ENCODE measurements at regions not wholly inside any gene's neighbourhood (a gene's known extent, or its start where the extent isn't known, plus 50 kb on each side); places are given as distances from the start of the nearest gene placed in this dataset.
"Not testable (repeated sequence)": the region's sequence is repeated elsewhere in the genome, so short reads cannot be mapped to it uniquely, and the experiment has no call there.

DNA sequence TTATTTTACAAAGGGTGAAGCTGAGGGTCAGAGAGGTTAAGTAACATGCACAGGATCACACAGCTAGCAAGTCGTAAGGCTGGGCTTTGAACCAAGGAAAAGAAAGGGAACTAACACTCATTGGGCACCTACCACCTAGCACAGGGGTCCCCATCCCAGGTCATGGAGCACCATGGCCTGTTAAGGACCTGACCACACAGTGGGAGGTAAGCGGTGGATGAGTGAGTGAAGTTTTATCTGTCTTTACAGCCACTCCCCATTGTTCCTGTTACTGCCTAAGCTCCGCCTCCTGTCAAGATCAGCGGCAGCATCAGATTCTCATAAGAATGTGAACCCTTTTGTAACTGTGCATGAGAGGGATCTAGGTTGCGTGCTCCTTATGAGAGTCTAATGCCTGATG is 222.8 kb downstream of the RAB11FIP2 start:
- Mint-ChIP-seq H3K27ac (no peak overlapping the region), H3K27me3 (peaks cover 0 to 5% of the 10 kb centered on the region in 2 donors), H3K9me3 (no peaks in the 10 kb centered on the region), H3K36me3 (ENCODE audit: insufficient read depth) (no peaks in the 10 kb centered on the region), H3K4me1 (ENCODE audit: low read depth in 2 of 2) (no peaks in the 10 kb centered on the region), H3K4me3 (no peak overlapping the region)
- ATAC-seq (replicated peaks) (no peak), DNase-seq (no peak)

DNA sequence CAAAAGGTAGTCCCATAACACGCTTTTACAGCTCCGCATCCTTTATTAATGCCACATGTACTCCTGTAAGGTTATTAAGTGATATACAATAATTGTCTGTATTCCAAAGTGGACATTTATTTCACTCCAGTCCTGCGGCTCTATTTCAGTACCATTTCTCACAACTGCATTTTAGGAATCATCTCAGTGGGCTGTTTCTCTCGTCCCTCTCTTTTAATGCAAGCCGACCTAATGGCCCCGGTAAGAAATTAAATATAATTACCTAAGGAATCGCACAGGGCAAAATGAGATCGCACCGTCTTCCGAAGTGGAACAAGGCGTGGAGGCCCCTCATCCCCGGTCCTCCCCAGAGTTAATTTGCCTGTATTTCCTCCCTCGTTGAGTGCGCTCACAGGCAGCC is 216.5 kb downstream of the RAB11FIP2 start:
- ATAC-seq (replicated peaks): no peak
- H3K27ac Mint-ChIP-seq: peak overlapping the region in 1 of 2 donors; percentile 86
- no peak for DNase-seq

DNA sequence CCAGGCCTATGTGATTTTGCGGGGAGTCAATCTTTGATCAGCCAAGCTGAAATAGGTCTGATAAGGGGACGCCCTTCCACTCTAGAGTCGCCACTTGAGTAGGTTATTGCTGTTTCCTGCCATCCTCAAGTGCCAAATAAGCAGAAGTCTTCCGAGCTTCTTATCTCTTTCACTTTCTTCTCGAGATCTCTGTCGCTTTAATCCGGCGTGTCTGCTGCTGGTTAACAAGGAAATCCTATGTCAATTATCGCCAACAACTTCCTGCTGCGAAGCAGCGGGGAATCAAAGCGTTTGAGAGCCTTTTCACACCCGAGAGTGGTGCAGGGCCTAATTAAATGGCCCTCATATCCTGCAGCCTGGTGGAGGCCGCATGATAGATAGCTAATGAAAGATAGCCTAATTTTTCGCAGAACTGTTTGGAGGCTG is 215.9 kb downstream of the RAB11FIP2 start:
- DNase-seq (no peak), ATAC-seq (replicated peaks) (peak; percentile 14)
- H3K9me3 Mint-ChIP-seq: no peaks in the 10 kb centered on the region
- H3K27ac Mint-ChIP-seq: peak overlapping the region in 1 of 2 donors; percentile 86
- no peaks in the 10 kb centered on the region for H3K27me3 Mint-ChIP-seq
- peak overlapping the region in 1 of 2 donors; percentile 47 for H3K4me3 Mint-ChIP-seq
- H3K36me3 Mint-ChIP-seq (ENCODE audit: insufficient read depth): no peaks in the 10 kb centered on the region
- peaks cover 0 to 4% of the 10 kb centered on the region in 2 donors for H3K4me1 Mint-ChIP-seq (ENCODE audit: low read depth in 2 of 2)

More for the DNA sequence above, 216.5 kb downstream of the RAB11FIP2 start:
- peak overlapping the region in 1 of 2 donors; percentile 47 for H3K4me3 Mint-ChIP-seq
- H3K4me1 Mint-ChIP-seq (ENCODE audit: low read depth in 2 of 2): peaks cover 0 to 4% of the 10 kb centered on the region in 2 donors
- H3K9me3 Mint-ChIP-seq: no peaks in the 10 kb centered on the region
- H3K27me3 Mint-ChIP-seq: no peaks in the 10 kb centered on the region
- H3K36me3 Mint-ChIP-seq (ENCODE audit: insufficient read depth): no peaks in the 10 kb centered on the region

DNA sequence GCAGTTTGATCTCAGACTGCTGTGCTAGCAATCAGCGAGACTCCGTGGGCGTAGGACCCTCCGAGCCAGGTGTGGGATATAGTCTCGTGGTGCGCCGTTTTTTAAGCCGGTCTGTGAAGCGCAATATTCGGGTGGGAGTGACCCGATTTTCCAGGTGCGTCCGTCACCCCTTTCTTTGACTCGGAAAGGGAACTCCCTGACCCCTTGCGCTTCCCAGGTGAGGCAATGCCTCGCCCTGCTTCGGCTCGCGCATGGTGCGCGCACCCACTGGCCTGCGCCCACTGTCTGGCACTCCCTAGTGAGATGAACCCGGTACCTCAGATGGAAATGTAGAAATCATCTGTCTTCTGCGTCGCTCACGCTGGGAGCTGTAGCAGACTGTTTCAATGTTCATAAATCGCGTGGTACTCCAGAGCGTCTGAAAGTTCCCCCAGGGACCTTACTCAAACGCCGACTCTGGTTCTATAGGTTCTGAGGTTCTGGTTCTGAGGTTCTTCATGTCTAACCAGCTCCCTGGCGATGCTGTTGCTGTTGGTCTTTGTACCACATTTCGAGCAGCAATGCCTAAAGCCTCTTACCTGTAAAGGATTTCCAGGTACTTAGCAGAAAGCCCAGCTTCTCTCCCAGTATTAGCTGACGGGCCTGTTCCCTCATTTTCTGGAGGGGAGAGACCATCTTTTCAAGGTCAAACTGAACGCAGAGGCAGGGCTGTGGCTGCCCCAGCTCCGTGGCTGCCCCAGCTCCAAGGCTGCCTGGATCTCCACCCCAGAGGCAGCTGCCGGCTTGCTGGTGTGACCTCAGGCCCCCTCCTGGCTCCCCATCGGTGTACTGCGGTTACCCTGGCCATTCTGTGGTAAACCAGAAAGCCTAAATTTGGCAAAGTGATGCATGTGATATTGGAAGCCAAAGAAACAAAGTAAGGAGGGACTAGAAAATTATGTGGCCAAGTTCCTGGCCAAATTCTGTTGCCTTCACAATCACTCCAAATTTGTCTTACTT is 207.9 kb downstream of the RAB11FIP2 start:
- DNase-seq; H3K27ac Mint-ChIP-seq; H3K36me3 Mint-ChIP-seq (ENCODE audit: insufficient read depth); H3K4me1 Mint-ChIP-seq (ENCODE audit: low read depth in 2 of 2); ATAC-seq (replicated peaks); H3K9me3 Mint-ChIP-seq; H3K4me3 Mint-ChIP-seq: not testable (repeated sequence)
- H3K27me3 Mint-ChIP-seq: peaks cover 15 to 17% of the 10 kb centered on the region in 2 donors

DNA sequence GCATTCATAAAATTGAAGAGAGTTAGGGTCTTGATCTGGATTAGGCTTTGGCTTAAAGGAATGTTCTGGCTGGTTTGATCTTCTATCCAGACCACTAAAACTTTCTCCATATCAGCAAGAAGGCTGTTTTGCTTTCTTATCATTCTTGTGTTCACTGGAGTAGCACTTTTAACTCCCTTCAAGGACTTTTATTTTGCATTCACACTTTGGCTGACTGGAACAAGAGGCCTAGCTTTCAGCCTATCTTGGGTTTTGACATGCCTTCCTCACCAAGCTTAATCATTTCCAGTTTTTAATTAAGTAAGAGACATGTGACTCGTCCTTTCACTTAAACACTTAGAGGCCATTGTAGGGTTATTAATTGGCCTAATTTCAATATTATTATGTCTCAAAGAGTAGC is 190.3 kb downstream of the RAB11FIP2 start:
- not testable (repeated sequence) for H3K27ac Mint-ChIP-seq; H3K4me3 Mint-ChIP-seq; ATAC-seq (replicated peaks); H3K9me3 Mint-ChIP-seq; H3K36me3 Mint-ChIP-seq (ENCODE audit: insufficient read depth); H3K4me1 Mint-ChIP-seq (ENCODE audit: low read depth in 2 of 2); DNase-seq
- H3K27me3 Mint-ChIP-seq: peaks cover 6 to 19% of the 10 kb centered on the region in 2 donors

DNA sequence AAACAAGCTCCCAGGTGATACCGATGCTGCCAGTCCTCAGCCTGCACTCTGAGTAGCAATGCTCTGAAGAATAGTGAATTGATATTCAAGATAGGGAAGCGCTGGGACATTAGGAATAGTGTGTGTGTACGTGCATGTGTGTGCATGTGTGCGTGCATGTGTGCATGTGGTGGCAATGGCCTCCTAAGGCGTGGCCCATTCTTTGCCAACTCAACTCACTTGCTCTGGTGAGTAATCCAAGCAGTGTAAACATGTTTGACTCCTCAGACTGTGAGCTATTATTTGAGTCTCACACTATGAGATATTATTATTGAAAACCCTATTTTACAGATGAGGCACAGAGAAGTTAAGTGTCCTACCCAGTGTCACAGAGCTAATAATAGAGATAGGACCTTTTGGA is 186.6 kb downstream of the RAB11FIP2 start:
- Mint-ChIP-seq H3K4me3 (no peak overlapping the region), H3K4me1 (ENCODE audit: low read depth in 2 of 2) (no peaks in the 10 kb centered on the region), H3K27me3 (peaks cover 6 to 26% of the 10 kb centered on the region in 2 donors), H3K9me3 (no peaks in the 10 kb centered on the region), H3K27ac (no peak overlapping the region), H3K36me3 (ENCODE audit: insufficient read depth) (no peaks in the 10 kb centered on the region)
- DNase-seq (no peak), ATAC-seq (replicated peaks) (no peak)

DNA sequence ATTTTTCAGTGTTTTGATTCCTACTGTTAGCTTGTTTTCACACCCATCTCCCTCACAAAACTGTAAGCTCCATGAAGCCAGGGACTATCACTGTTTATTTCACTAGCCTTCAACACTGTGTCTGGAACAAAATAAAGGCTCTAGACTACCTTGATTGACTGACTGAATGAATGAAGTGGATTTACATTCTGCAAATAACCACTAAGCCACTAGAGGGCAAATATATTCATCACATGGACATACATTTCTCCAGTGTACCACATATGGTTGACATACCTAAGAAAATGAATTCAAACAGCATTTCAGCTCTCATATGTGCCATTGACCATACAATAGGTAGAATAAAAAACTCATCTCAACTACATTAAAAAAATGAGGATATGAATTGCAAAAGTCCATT is 185.9 kb downstream of the RAB11FIP2 start:
- Mint-ChIP-seq H3K27me3 (peaks cover 6 to 33% of the 10 kb centered on the region in 2 donors), H3K4me1 (ENCODE audit: low read depth in 2 of 2) (no peaks in the 10 kb centered on the region), H3K4me3 (no peak overlapping the region), H3K9me3 (no peaks in the 10 kb centered on the region), H3K27ac (no peak overlapping the region), H3K36me3 (ENCODE audit: insufficient read depth) (no peaks in the 10 kb centered on the region)
- ATAC-seq (replicated peaks) (no peak), DNase-seq (no peak)

DNA sequence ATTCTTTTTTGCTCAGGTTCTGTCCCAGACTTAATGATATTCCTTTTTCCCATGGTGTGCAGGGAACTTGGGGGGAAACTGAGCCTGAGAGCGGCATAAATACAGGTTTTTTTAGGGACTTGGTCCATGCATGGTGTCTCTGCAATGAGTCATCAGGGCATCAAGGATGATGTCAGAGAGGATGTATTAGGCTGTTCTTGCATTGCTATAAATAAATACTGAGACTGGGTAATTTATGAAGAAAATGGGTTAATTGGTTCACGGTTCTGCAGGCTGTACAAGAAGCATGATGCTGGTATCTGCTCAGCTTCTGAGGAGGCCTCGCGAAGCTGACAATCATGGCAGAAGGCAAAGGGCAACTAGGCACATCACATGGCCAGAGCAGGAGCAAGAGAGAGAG is 185.4 kb downstream of the RAB11FIP2 start:
- H3K36me3 Mint-ChIP-seq (ENCODE audit: insufficient read depth): no peaks in the 10 kb centered on the region
- no peak overlapping the region for H3K4me3 Mint-ChIP-seq
- no peaks in the 10 kb centered on the region for H3K9me3 Mint-ChIP-seq
- ATAC-seq (replicated peaks) (no peak), DNase-seq (no peak)
- H3K27me3 Mint-ChIP-seq: peaks cover 6 to 33% of the 10 kb centered on the region in 2 donors
- no peak overlapping the region for H3K27ac Mint-ChIP-seq
- no peaks in the 10 kb centered on the region for H3K4me1 Mint-ChIP-seq (ENCODE audit: low read depth in 2 of 2)

DNA sequence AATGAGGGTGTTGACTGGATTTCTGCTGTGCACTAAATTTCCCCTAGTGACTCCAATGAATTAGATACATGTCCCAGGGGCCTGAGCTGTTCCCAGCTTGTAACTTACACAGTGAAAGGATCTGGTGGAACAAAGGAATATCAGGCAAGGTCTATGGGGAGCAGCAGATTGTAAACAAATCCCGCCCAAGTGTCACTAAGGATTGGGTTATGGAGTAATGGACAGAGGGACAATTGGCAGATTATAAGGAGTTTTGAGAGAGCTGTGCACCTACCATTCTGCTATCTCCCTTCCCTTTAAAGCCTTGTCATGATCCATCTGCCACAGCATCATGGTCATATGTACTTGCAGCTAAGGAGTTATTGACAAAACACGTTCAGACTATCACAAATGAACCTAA is 183.0 kb downstream of the RAB11FIP2 start:
- Mint-ChIP-seq H3K27me3 (peaks cover 6 to 24% of the 10 kb centered on the region in 2 donors), H3K4me3 (no peak overlapping the region), H3K36me3 (ENCODE audit: insufficient read depth) (no peaks in the 10 kb centered on the region), H3K27ac (no peak overlapping the region), H3K4me1 (ENCODE audit: low read depth in 2 of 2) (no peaks in the 10 kb centered on the region), H3K9me3 (no peaks in the 10 kb centered on the region)
- ATAC-seq (replicated peaks) (no peak), DNase-seq (no peak)

DNA sequence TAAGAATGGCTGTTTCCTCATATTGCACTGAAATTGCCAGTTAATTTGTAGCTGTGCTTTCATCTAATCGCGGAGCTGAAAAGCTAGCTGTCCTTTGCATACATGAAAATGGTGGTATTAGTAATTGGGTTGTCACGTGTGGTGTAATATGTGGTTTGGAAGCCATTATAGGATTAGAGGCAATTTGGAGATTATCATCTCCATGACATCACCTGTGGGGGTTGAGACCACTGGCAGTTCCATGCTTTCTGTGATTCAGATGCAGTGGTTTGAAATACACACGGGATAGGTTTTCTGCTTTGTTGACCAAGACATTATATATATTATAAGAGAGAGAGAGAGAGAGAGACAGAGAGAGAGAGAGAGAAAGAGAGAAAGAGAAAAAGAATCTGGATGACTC is 180.8 kb downstream of the RAB11FIP2 start:
- Mint-ChIP-seq H3K36me3 (ENCODE audit: insufficient read depth) (no peaks in the 10 kb centered on the region), H3K27ac (no peak overlapping the region), H3K4me3 (no peak overlapping the region), H3K4me1 (ENCODE audit: low read depth in 2 of 2) (no peaks in the 10 kb centered on the region), H3K9me3 (no peaks in the 10 kb centered on the region), H3K27me3 (peaks cover 6 to 33% of the 10 kb centered on the region in 2 donors)
- no peak for ATAC-seq (replicated peaks)
- DNase-seq: no peak

DNA sequence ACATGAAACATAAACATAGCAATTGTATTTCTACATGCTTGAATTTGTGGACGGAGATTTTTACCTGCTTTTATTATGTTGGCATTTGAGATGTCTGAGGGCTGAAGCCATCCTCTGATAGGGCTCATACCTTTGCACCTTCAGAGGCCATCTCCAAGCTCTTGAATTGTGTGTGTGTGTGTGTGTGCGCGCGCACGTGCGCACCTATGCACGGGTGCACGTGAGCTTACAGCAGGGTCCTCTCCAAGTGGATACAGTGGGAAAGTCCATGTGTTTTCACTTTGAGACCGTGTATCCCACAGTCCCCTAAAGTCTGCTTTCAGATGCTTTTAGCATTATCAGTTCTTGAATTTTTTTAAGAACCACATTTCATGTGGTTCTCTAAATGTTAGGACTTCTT is 178.6 kb downstream of the RAB11FIP2 start:
- no peak overlapping the region for H3K27ac Mint-ChIP-seq
- no peak for ATAC-seq (replicated peaks)
- no peaks in the 10 kb centered on the region for H3K36me3 Mint-ChIP-seq (ENCODE audit: insufficient read depth)
- H3K27me3 Mint-ChIP-seq: peaks cover 6 to 32% of the 10 kb centered on the region in 2 donors
- no peak for DNase-seq
- H3K4me3 Mint-ChIP-seq: no peak overlapping the region
- H3K9me3 Mint-ChIP-seq: no peaks in the 10 kb centered on the region
- no peaks in the 10 kb centered on the region for H3K4me1 Mint-ChIP-seq (ENCODE audit: low read depth in 2 of 2)

DNA sequence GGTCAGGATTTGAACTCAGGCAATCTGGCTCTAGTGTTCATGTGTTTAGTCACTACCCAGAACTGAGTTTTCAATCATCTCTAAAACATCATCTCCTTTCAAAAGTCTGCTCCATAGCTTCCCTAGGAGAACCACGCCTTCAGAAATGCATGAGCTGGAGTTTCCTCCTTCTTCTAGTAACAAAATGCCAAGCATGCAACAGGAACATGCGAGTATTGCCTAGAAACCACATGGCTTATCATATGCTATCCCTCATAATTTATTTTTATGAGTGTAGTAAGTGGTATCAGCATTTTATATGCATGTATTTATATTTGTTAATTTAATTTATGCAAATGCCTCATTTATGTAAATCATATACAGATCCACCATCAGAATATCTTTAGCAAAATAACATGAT is 170.9 kb downstream of the RAB11FIP2 start:
- H3K9me3 Mint-ChIP-seq: no peaks in the 10 kb centered on the region
- no peaks in the 10 kb centered on the region for H3K36me3 Mint-ChIP-seq (ENCODE audit: insufficient read depth)
- ATAC-seq (replicated peaks) (no peak), DNase-seq (no peak)
- no peak overlapping the region for H3K27ac Mint-ChIP-seq
- H3K4me1 Mint-ChIP-seq (ENCODE audit: low read depth in 2 of 2): no peaks in the 10 kb centered on the region
- H3K4me3 Mint-ChIP-seq: no peak overlapping the region
- peaks cover 0 to 7% of the 10 kb centered on the region in 2 donors for H3K27me3 Mint-ChIP-seq

DNA sequence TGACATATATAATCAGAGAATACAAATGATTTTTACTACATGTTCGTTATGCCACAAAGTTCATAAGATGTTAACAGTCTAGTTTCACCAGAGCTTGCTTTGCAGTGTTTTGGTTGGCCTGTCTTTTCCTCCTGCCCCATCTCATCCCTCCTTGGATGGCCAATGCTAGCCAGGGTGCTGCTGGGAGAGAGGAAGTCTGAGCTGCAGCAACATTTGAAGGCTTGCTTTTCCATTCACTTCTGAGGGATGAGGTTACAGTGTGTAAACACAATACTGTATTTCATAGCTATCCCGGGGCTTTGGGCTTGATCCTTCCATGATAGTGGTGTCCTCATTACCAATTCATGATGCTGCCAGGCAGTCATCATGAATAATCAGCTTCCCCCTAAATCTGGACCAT is 170.5 kb downstream of the RAB11FIP2 start:
- peaks cover 0 to 7% of the 10 kb centered on the region in 2 donors for H3K27me3 Mint-ChIP-seq
- H3K27ac Mint-ChIP-seq: no peak overlapping the region
- H3K36me3 Mint-ChIP-seq (ENCODE audit: insufficient read depth): no peaks in the 10 kb centered on the region
- H3K9me3 Mint-ChIP-seq: no peaks in the 10 kb centered on the region
- ATAC-seq (replicated peaks) (no peak), DNase-seq (no peak)
- no peaks in the 10 kb centered on the region for H3K4me1 Mint-ChIP-seq (ENCODE audit: low read depth in 2 of 2)
- H3K4me3 Mint-ChIP-seq: no peak overlapping the region

DNA sequence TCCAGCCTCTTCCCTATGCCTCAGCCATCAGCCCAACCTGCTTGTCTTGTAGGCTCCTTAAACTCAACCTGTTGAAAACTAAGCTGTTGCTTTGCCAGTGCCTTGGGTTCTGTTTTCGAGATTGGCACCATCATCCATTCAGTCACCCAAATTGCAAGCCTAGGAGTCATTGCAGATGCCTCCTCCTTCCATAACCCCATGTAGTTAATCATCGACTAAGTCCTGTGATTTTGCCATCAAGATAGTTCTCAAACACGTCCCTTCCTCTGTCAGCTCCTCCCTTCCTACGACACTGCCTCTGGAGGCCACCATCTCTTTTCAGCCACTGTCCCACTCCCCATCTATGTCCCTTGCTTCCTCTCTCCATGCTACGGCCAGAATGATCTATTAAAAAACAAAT is 168.1 kb downstream of the RAB11FIP2 start:
- H3K27me3 Mint-ChIP-seq: peaks cover 0 to 15% of the 10 kb centered on the region in 2 donors
- H3K4me3 Mint-ChIP-seq: no peak overlapping the region
- ATAC-seq (replicated peaks) (no peak), DNase-seq (no peak)
- H3K36me3 Mint-ChIP-seq (ENCODE audit: insufficient read depth): no peaks in the 10 kb centered on the region
- H3K9me3 Mint-ChIP-seq: no peaks in the 10 kb centered on the region
- no peaks in the 10 kb centered on the region for H3K4me1 Mint-ChIP-seq (ENCODE audit: low read depth in 2 of 2)
- no peak overlapping the region for H3K27ac Mint-ChIP-seq
